ENCODE measurements at regions not wholly inside any gene's neighbourhood (a gene's known extent, or its start where the extent isn't known, plus 50 kb on each side); places are given as distances from the start of the nearest gene placed in this dataset.

GRCh38 chr10:64059884-64060283 is 538.7 kb downstream of the REEP3 start:
- no peaks in the 10 kb centered on the region for H3K27me3 ChIP-seq (ENCODE audit: control insufficient read depth, insufficient read depth, low read length)
- no peaks in the 10 kb centered on the region for H3K36me3 ChIP-seq (ENCODE audit: control insufficient read depth, insufficient read depth, low read length)
- no peak overlapping the region for H3K4me3 ChIP-seq (ENCODE audit: low read depth, low read length)
- H3K27ac ChIP-seq (ENCODE audit: low read depth, low read length) = no peak overlapping the region
- no peaks in the 10 kb centered on the region for H3K9me3 ChIP-seq (ENCODE audit: control insufficient read depth, insufficient read depth, low read length)
- no peaks in the 10 kb centered on the region for H3K4me1 ChIP-seq (ENCODE audit: control insufficient read depth, insufficient read depth, low read length)
- no peak overlapping the region for H3K9ac ChIP-seq (ENCODE audit: low read depth, low read length)

- Histone ChIP-seq H3K27ac (ENCODE audit: low read depth, low read length) (no peak overlapping the region), H3K36me3 (ENCODE audit: control insufficient read depth, insufficient read depth, low read length) (no peaks in the 10 kb centered on the region), H3K4me3 (ENCODE audit: low read depth, low read length) (no peak overlapping the region), H3K9me3 (ENCODE audit: control insufficient read depth, insufficient read depth, low read length) (no peaks in the 10 kb centered on the region), H3K9ac (ENCODE audit: low read depth, low read length) (no peak overlapping the region), H3K4me1 (ENCODE audit: control insufficient read depth, insufficient read depth, low read length) (no peaks in the 10 kb centered on the region), H3K27me3 (ENCODE audit: control insufficient read depth, insufficient read depth, low read length) (no peaks in the 10 kb centered on the region)
These were observed 539.2 kb downstream of the REEP3 start for GRCh38 chr10:64060389-64060788.

GRCh38 chr10:64062793-64063192 is 541.6 kb downstream of the REEP3 start:
- H3K9me3 ChIP-seq (ENCODE audit: control insufficient read depth, insufficient read depth, low read length) = no peaks in the 10 kb centered on the region
- no peaks in the 10 kb centered on the region for H3K27me3 ChIP-seq (ENCODE audit: control insufficient read depth, insufficient read depth, low read length)
- H3K4me3 ChIP-seq (ENCODE audit: low read depth, low read length) = no peak overlapping the region
- H3K9ac ChIP-seq (ENCODE audit: low read depth, low read length) = no peak overlapping the region
- no peak overlapping the region for H3K27ac ChIP-seq (ENCODE audit: low read depth, low read length)
- H3K4me1 ChIP-seq (ENCODE audit: control insufficient read depth, insufficient read depth, low read length) = no peaks in the 10 kb centered on the region
- no peaks in the 10 kb centered on the region for H3K36me3 ChIP-seq (ENCODE audit: control insufficient read depth, insufficient read depth, low read length)

GRCh38 chr10:64067009-64067606 is 545.9 kb downstream of the REEP3 start:
- Histone ChIP-seq H3K9me3 (ENCODE audit: control insufficient read depth, insufficient read depth, low read length) (no peaks in the 10 kb centered on the region), H3K9ac (ENCODE audit: low read depth, low read length) (no peak overlapping the region), H3K4me3 (ENCODE audit: low read depth, low read length) (no peak overlapping the region), H3K27ac (ENCODE audit: low read depth, low read length) (no peak overlapping the region), H3K4me1 (ENCODE audit: control insufficient read depth, insufficient read depth, low read length) (0 out of 2 replicates have a peak, but pooled peaks cover 7% of the 10 kb centered on the region), H3K36me3 (ENCODE audit: control insufficient read depth, insufficient read depth, low read length) (no peaks in the 10 kb centered on the region), H3K27me3 (ENCODE audit: control insufficient read depth, insufficient read depth, low read length) (no peaks in the 10 kb centered on the region)

- Histone ChIP-seq H3K4me3 (ENCODE audit: low read depth, low read length) (no peak overlapping the region), H3K36me3 (ENCODE audit: control insufficient read depth, insufficient read depth, low read length) (no peaks in the 10 kb centered on the region), H3K27me3 (ENCODE audit: control insufficient read depth, insufficient read depth, low read length) (no peaks in the 10 kb centered on the region), H3K9me3 (ENCODE audit: control insufficient read depth, insufficient read depth, low read length) (no peaks in the 10 kb centered on the region), H3K4me1 (ENCODE audit: control insufficient read depth, insufficient read depth, low read length) (0 out of 2 replicates have a peak, but pooled peaks cover 7% of the 10 kb centered on the region), H3K9ac (ENCODE audit: low read depth, low read length) (no peak overlapping the region), H3K27ac (ENCODE audit: low read depth, low read length) (no peak overlapping the region)
These were observed 546.7 kb downstream of the REEP3 start for GRCh38 chr10:64067859-64068258.

GRCh38 chr10:64070241-64070640 is 549.0 kb downstream of the REEP3 start:
- no peak overlapping the region for H3K9ac ChIP-seq (ENCODE audit: low read depth, low read length)
- no peaks in the 10 kb centered on the region for H3K27me3 ChIP-seq (ENCODE audit: control insufficient read depth, insufficient read depth, low read length)
- H3K4me1 ChIP-seq (ENCODE audit: control insufficient read depth, insufficient read depth, low read length) = 0 out of 2 replicates have a peak, but pooled peaks cover 7% of the 10 kb centered on the region
- H3K9me3 ChIP-seq (ENCODE audit: control insufficient read depth, insufficient read depth, low read length) = no peaks in the 10 kb centered on the region
- no peaks in the 10 kb centered on the region for H3K36me3 ChIP-seq (ENCODE audit: control insufficient read depth, insufficient read depth, low read length)
- no peak overlapping the region for H3K4me3 ChIP-seq (ENCODE audit: low read depth, low read length)
- no peak overlapping the region for H3K27ac ChIP-seq (ENCODE audit: low read depth, low read length)

- no peak overlapping the region for H3K9ac ChIP-seq (ENCODE audit: low read depth, low read length)
- no peaks in the 10 kb centered on the region for H3K9me3 ChIP-seq (ENCODE audit: control insufficient read depth, insufficient read depth, low read length)
- no peaks in the 10 kb centered on the region for H3K27me3 ChIP-seq (ENCODE audit: control insufficient read depth, insufficient read depth, low read length)
- H3K4me3 ChIP-seq (ENCODE audit: low read depth, low read length) = no peak overlapping the region
- H3K36me3 ChIP-seq (ENCODE audit: control insufficient read depth, insufficient read depth, low read length) = no peaks in the 10 kb centered on the region
- H3K27ac ChIP-seq (ENCODE audit: low read depth, low read length) = no peak overlapping the region
- H3K4me1 ChIP-seq (ENCODE audit: control insufficient read depth, insufficient read depth, low read length) = 0 out of 2 replicates have a peak, but pooled peaks cover 7% of the 10 kb centered on the region
These were observed 550.0 kb downstream of the REEP3 start for GRCh38 chr10:64071218-64071617.

- Histone ChIP-seq H3K27ac (ENCODE audit: low read depth, low read length) (no peak overlapping the region), H3K4me3 (ENCODE audit: low read depth, low read length) (no peak overlapping the region), H3K36me3 (ENCODE audit: control insufficient read depth, insufficient read depth, low read length) (no peaks in the 10 kb centered on the region), H3K27me3 (ENCODE audit: control insufficient read depth, insufficient read depth, low read length) (no peaks in the 10 kb centered on the region), H3K9me3 (ENCODE audit: control insufficient read depth, insufficient read depth, low read length) (no peaks in the 10 kb centered on the region), H3K4me1 (ENCODE audit: control insufficient read depth, insufficient read depth, low read length) (no peaks in the 10 kb centered on the region), H3K9ac (ENCODE audit: low read depth, low read length) (no peak overlapping the region)
These were observed 554.4 kb downstream of the REEP3 start for GRCh38 chr10:64075604-64076003.

GRCh38 chr10:64076322-64076940 is 555.2 kb downstream of the REEP3 start:
- no peaks in the 10 kb centered on the region for H3K36me3 ChIP-seq (ENCODE audit: control insufficient read depth, insufficient read depth, low read length)
- no peak overlapping the region for H3K9ac ChIP-seq (ENCODE audit: low read depth, low read length)
- no peaks in the 10 kb centered on the region for H3K9me3 ChIP-seq (ENCODE audit: control insufficient read depth, insufficient read depth, low read length)
- no peaks in the 10 kb centered on the region for H3K4me1 ChIP-seq (ENCODE audit: control insufficient read depth, insufficient read depth, low read length)
- no peaks in the 10 kb centered on the region for H3K27me3 ChIP-seq (ENCODE audit: control insufficient read depth, insufficient read depth, low read length)
- H3K4me3 ChIP-seq (ENCODE audit: low read depth, low read length) = no peak overlapping the region
- H3K27ac ChIP-seq (ENCODE audit: low read depth, low read length) = no peak overlapping the region

GRCh38 chr10:64079341-64079740 is 558.1 kb downstream of the REEP3 start:
- Histone ChIP-seq H3K27ac (ENCODE audit: low read depth, low read length) (no peak overlapping the region), H3K27me3 (ENCODE audit: control insufficient read depth, insufficient read depth, low read length) (no peaks in the 10 kb centered on the region; the same call in 1 of the 2 replicates), H3K4me1 (ENCODE audit: control insufficient read depth, insufficient read depth, low read length) (no peaks in the 10 kb centered on the region), H3K36me3 (ENCODE audit: control insufficient read depth, insufficient read depth, low read length) (no peaks in the 10 kb centered on the region), H3K9ac (ENCODE audit: low read depth, low read length) (no peak overlapping the region), H3K9me3 (ENCODE audit: control insufficient read depth, insufficient read depth, low read length) (no peaks in the 10 kb centered on the region), H3K4me3 (ENCODE audit: low read depth, low read length) (no peak overlapping the region)

- peaks cover 2% of the 10 kb centered on the region; the same call in 1 of the 2 replicates for H3K4me1 ChIP-seq (ENCODE audit: control insufficient read depth, insufficient read depth, low read length)
- H3K9me3 ChIP-seq (ENCODE audit: control insufficient read depth, insufficient read depth, low read length) = no peaks in the 10 kb centered on the region
- no peak overlapping the region for H3K9ac ChIP-seq (ENCODE audit: low read depth, low read length)
- no peaks in the 10 kb centered on the region for H3K36me3 ChIP-seq (ENCODE audit: control insufficient read depth, insufficient read depth, low read length)
- no peak overlapping the region for H3K27ac ChIP-seq (ENCODE audit: low read depth, low read length)
- no peaks in the 10 kb centered on the region; the same call in 1 of the 2 replicates for H3K27me3 ChIP-seq (ENCODE audit: control insufficient read depth, insufficient read depth, low read length)
- no peak overlapping the region for H3K4me3 ChIP-seq (ENCODE audit: low read depth, low read length)
These were observed 558.9 kb downstream of the REEP3 start for GRCh38 chr10:64080071-64080470.
